Heart right ventricle (tissue), 16 donors: ENCODE measurements at regions not wholly inside any gene's neighbourhood (a gene's known extent, or its start where the extent isn't known, plus 50 kb on each side); places are given as distances from the start of the nearest gene placed in this dataset.

Experiments
- ATAC-seq, 8 donors: fragments of 200-7000 bp; cut with Tn5 transposase; one replicate each; pipeline ENCODE4 v1.9.1; 2020; ENCODE audit warnings: mild to moderate bottlenecking in 8 of 8, moderate library complexity in 8 of 8, moderate number of reproducible peaks in 1 of 8
- DNase-seq, 2 donors: peaks; one replicate each; pipeline ENCODE4 v3.0.0-alpha.2; 2020
- H3K27ac ChIP-seq, 10 donors: fragments of 200-600 bp; sonication (generic) in 2 of 10; one replicate each; pipeline versions ENCODE4 v1.5.0 to v1.8.0; 2020 to 2022; ENCODE audit warnings: mild to moderate bottlenecking in 3 of 10
- H3K27me3 ChIP-seq, 7 donors: fragments of 200-600 bp; one replicate each; pipeline ENCODE4 v1.8.0; 2021 to 2022; ENCODE audit warnings: mild to moderate bottlenecking in 2 of 7
- H3K36me3 ChIP-seq, 9 donors: fragments of 200-600 bp; sonication (generic) in 1 of 9; one replicate each; pipeline versions ENCODE4 v1.5.0 to v1.8.0; 2020 to 2022; ENCODE audit warnings: mild to moderate bottlenecking in 2 of 9
- H3K4me1 ChIP-seq, 9 donors: fragments of 200-600 bp; sonication (generic) in 1 of 9; one replicate each; pipeline versions ENCODE4 v1.5.0 to v1.8.0; 2020 to 2022; ENCODE audit warnings: mild to moderate bottlenecking in 4 of 9
- H3K4me3 ChIP-seq, 10 donors: fragments of 200-600 bp; sonication (generic) in 2 of 10; one replicate each; pipeline versions ENCODE4 v1.5.0 to v1.8.0; 2020 to 2022; ENCODE audit warnings: mild to moderate bottlenecking in 7 of 10, moderate library complexity in 2 of 10
- H3K9me3 ChIP-seq, 11 donors: fragments of 200-600 bp in 10 of 11; sonication (generic) in 2 of 11; one replicate each; pipeline versions ENCODE4 v1.5.0 to v1.8.0; 2013 to 2022; ENCODE audit warnings: mild to moderate bottlenecking in 2 of 11, control low read depth in 1 of 11, moderate library complexity in 1 of 11
- CTCF ChIP-seq, 9 donors: fragments of 200-600 bp; sonication (generic) in 2 of 9; IDR thresholded peaks; one replicate each; pipeline versions ENCODE4 v1.5.0 to v1.8.0; 2021 to 2022; ENCODE audit warnings: antibody characterized with exemption in 9 of 9, mild to moderate bottlenecking in 5 of 9, moderate library complexity in 1 of 9
- WGBS, 2 donors: extraction: QIAGEN DNeasy Blood & Tissue Kit; methylation state at CpG; one replicate each; pipeline ENCODE4 v1.1.7; 2013; ENCODE audit warnings: inconsistent platforms in 1 of 2; 5-methylcytosine and 5-hydroxymethylcytosine counted together
- intact Hi-C, 10 donors: fragments of 100-400 bp; cut with DNase I; formaldehyde crosslinking; loops; one replicate each; pipeline versions ENCODE4 v1.11.1 to v1.14.2; 2022
- donor health status: Arrhythmogenic right ventricular cardiomyopathy.
- donor health status: ischemic (EF 13 %, LVEDD 7.1; RV severe dilation, severe dysfunction).
- donor health status: healthy with polysubstance abuse.
- donor health status: DM: no; HTN: yes; CAD: no.
- donor health status: DM: no; HTN: no; CAD: no.
- donor health status: ischemic (EF 25% LVEDD 6.9; RV normal size, moderate dysfunction).
- donor health status: ischemic (EF 25% LVEDD 5.7; RV mildly dilated, moderate dysfunction).
- donor health status: healthy.
- donor health status: DM: yes; HTN: yes; CAD: no.
- donor health status: Ischemic cardiomyopathy.
- donor health status: ischemic (EF 35%, LVEDD 5.7; RV mildly dilated, moderate dysfunction).
- donor health status: nonischemic (EF 11% LVEDD 7.7; RV severe dilation, severe dysfunction).
- donor health status: DM: yes; HTN: yes; CAD: no.
- donor health status: PGD.
- donor health status: ischemic (EF 29% LVEDD 5.4; RV normal size, mild dysfunction).
- donor health status: nonischemic (EF 23%, LVEDD 6.1; RV moderate dilation, normal function).

DNA sequence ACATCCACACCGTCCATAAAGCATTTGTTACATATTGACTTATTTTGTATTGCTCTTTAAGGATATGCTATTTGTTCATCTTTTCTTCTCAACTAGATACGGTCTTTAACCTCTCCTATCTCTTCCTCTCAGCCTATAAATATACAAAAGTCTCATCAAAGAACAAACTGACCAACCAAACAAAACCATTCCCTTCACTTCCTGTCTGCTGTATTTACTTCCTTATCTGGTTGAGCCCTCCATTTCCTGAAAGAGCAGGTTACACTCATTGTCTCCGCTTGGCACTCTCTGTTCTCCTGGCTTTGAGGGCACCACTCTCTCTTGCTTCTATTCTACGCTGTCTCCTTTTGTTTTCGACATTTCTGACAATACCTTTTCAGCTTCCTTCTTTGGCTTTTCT is 431.9 kb upstream of the TCF4 start:
- TF ChIP-seq CTCF (IDR thresholded peaks at IDR 0.05) = no peak
- Histone ChIP-seq H3K27ac (peak overlapping the region in 1 of 10 donors; percentile 34), H3K4me3 (no peak overlapping the region), H3K4me1 (peaks cover 0 to 17% (median 4%) of the 10 kb centered on the region in 9 donors), H3K9me3 (peaks cover 0 to 5% (median 0%) of the 10 kb centered on the region in 11 donors), H3K27me3 (no peaks in the 10 kb centered on the region), H3K36me3 (no peaks in the 10 kb centered on the region)
- 78 to 86% methylated on average over 5 of the region's 5 CpGs for WGBS, 2 donors
- intact Hi-C loops = loop anchor here in 1 of 10 donors (5.0 kb wide), 1 partner anchor 42 kb away; no protein-coding TSS in a partner anchor
- DNase-seq = no peak
- ATAC-seq = no peak

- no peak overlapping the region for H3K4me3 ChIP-seq
- H3K36me3 ChIP-seq = no peaks in the 10 kb centered on the region
- WGBS, 2 donors = 70 to 90% methylated on average over 2 of the region's 2 CpGs
- intact Hi-C loops = loop anchor here in 1 of 10 donors (5.0 kb wide), 1 partner anchor 43 kb away; no protein-coding TSS in a partner anchor
- no peaks in the 10 kb centered on the region for H3K27me3 ChIP-seq
- H3K9me3 ChIP-seq = peaks cover 0 to 9% (median 0%) of the 10 kb centered on the region in 11 donors
- peaks cover 0 to 17% (median 4%) of the 10 kb centered on the region in 9 donors for H3K4me1 ChIP-seq
- DNase-seq (no peak), ATAC-seq (no peak)
- no peak for TF ChIP-seq CTCF (IDR thresholded peaks at IDR 0.05)
- no peak overlapping the region for H3K27ac ChIP-seq
Observed at GRCh38 chr18:56019156-56019555, 431.2 kb upstream of the TCF4 start.

GRCh38 chr18:56009411-56009810 is 421.4 kb upstream of the TCF4 start:
- peaks cover 0 to 26% (median 0%) of the 10 kb centered on the region in 11 donors for H3K9me3 ChIP-seq
- ATAC-seq (no peak), DNase-seq (no peak)
- H3K27me3 ChIP-seq = no peaks in the 10 kb centered on the region
- H3K36me3 ChIP-seq = no peaks in the 10 kb centered on the region
- no peak overlapping the region for H3K27ac ChIP-seq
- no peak for TF ChIP-seq CTCF (IDR thresholded peaks at IDR 0.05)
- 75 to 84% methylated on average over 1 of the region's 1 CpG for WGBS, 2 donors
- intact Hi-C loops = no loop called here
- no peaks in the 10 kb centered on the region for H3K4me1 ChIP-seq
- no peak overlapping the region for H3K4me3 ChIP-seq

GRCh38 chr18:56003720-56004088 is 415.7 kb upstream of the TCF4 start:
- TF ChIP-seq CTCF (IDR thresholded peaks at IDR 0.05) = no peak
- no peak overlapping the region for H3K4me3 ChIP-seq
- peak overlapping the region in 2 of 10 donors; percentile 6 to 60 for H3K27ac ChIP-seq
- ATAC-seq (peak in 4 of 8 donors; percentile 27 to 72 (median 52)), DNase-seq (no peak)
- intact Hi-C loops = no loop called here
- 78 to 87% methylated on average over 5 of the region's 5 CpGs for WGBS, 2 donors
- no peaks in the 10 kb centered on the region for H3K36me3 ChIP-seq
- H3K4me1 ChIP-seq = peaks cover 0 to 20% (median 0%) of the 10 kb centered on the region in 9 donors
- no peaks in the 10 kb centered on the region for H3K9me3 ChIP-seq
- H3K27me3 ChIP-seq = no peaks in the 10 kb centered on the region
